ENCODE measurements at regions not wholly inside any gene's neighbourhood (a gene's known extent, or its start where the extent isn't known, plus 50 kb on each side); places are given as distances from the start of the nearest gene placed in this dataset.

DNA sequence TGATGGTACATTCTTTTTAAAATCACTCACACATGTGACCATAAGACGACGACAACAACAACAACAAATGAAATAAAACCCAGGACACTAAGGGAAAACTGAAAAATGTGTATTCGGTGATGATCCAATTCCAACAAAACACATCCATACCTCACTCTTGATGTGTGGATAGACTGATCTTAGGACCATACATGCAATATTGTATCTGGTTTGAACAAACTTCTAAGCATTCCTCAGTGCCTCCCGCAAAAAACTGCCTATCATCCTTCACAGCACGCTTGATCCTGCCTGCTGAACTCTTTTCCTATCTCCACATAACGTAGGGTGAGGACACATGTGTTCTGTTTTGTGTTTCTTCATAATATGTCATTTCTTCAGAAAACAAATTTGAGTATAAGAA lies 415.2 kb downstream of the KCTD12 start:
- dilution Hi-C loops (cut with MboI; ENCODE audit: extremely low pct_ligation_motif_present, low sequenced_read_pairs): no loop called here
- no peak overlapping the region for H3K4me3 ChIP-seq (replicated peaks in 1 of 3; ENCODE audit: insufficient read depth in 1 of 3, low read depth in 1 of 3, low read length in 3 of 3)
- H3K9ac ChIP-seq (replicated peaks; ENCODE audit: extremely low read depth, insufficient read depth, low read length): no peak overlapping the region
- intact Hi-C loops (cut with micrococcal nuclease): loop anchor here (5.0 to 10.0 kb wide), 4 partner anchors 249 to 504 kb away; partner anchors contain the start of gene KCTD12
- H3K9me3 ChIP-seq (replicated peaks; ENCODE audit: control insufficient read depth, insufficient read depth, low read length): no peaks in the 10 kb centered on the region
- H2AFZ ChIP-seq (ENCODE audit: low read depth, low read length): no peak overlapping the region
- POLR2A ChIA-PET: no interaction called here
- DNase-seq (ENCODE audit: low read depth, low spot score) (no peak), FAIRE-seq (no peak)
- BruUV-seq (replicated peaks): no TSS peak
- H3K79me2 ChIP-seq (ENCODE audit: control insufficient read depth, insufficient read depth, low read length): no peaks in the 10 kb centered on the region
- H3K27me3 ChIP-seq (ENCODE audit: control insufficient read depth in 2 of 2, insufficient read depth in 2 of 2, low read length in 2 of 2): peaks cover 2% of the 10 kb centered on the region in 2 experiments
- no peaks in the 10 kb centered on the region for H3K9me1 ChIP-seq (replicated peaks; ENCODE audit: control insufficient read depth, extremely low read depth, insufficient read depth, low read length)
- H3K4me2 ChIP-seq (ENCODE audit: insufficient read depth, low read length): no peak overlapping the region
- H3K4me1 ChIP-seq (ENCODE audit: control insufficient read depth, extremely low read depth, insufficient read depth, low read length): no peaks in the 10 kb centered on the region
- H3K36me3 ChIP-seq (ENCODE audit: control insufficient read depth in 2 of 2, extremely low read depth in 1 of 2, insufficient read depth in 2 of 2, low read length in 2 of 2): no peaks in the 10 kb centered on the region
- no peak for TF ChIP-seq MAX (IDR thresholded peaks at IDR 0.05; ENCODE audit: insufficient read depth, insufficient read length)
- no peak for TF ChIP-seq POLR2AphosphoS5 (IDR thresholded peaks at IDR 0.05; ENCODE audit: insufficient read depth, low read depth, low read length)
- TF ChIP-seq JUN (IDR thresholded peaks at IDR 0.05; ENCODE audit: borderline replicate concordance, insufficient read depth, insufficient read length, low read depth): no peak
- no peak for TF ChIP-seq FOS (IDR thresholded peaks at IDR 0.05; ENCODE audit: borderline replicate concordance, insufficient read depth, low read length)
- no peak for TF ChIP-seq POLR2A (IDR thresholded peaks at IDR 0.05; ENCODE audit: low read depth, low read length)
- no peak for TF ChIP-seq GATA2 (IDR thresholded peaks at IDR 0.05; ENCODE audit: insufficient read depth, insufficient read length, low read depth, low read length)
- TF ChIP-seq MYC (IDR thresholded peaks at IDR 0.05; ENCODE audit: low read depth, low read length): no peak
- TF ChIP-seq EZH2 (IDR thresholded peaks at IDR 0.05; ENCODE audit: borderline replicate concordance, low read depth, low read length, severe bottlenecking): no peak
- H3K27ac ChIP-seq (ENCODE audit: insufficient read depth, low read depth, low read length): no peak overlapping the region
- no peaks in the 10 kb centered on the region for H4K20me1 ChIP-seq (replicated peaks; ENCODE audit: control insufficient read depth, extremely low read depth, insufficient read depth, low read length)
- CTCF ChIA-PET: interaction anchor here (1.5 to 8.2 kb wide), 5 partner anchors 9 to 784 kb away, joined by 5 to 76 read pairs (median 9); partner anchors contain the start of gene KCTD12

- Histone ChIP-seq H2AFZ (ENCODE audit: low read depth, low read length) (no peak overlapping the region), H3K79me2 (ENCODE audit: control insufficient read depth, insufficient read depth, low read length) (no peaks in the 10 kb centered on the region), H3K9me1 (replicated peaks; ENCODE audit: control insufficient read depth, extremely low read depth, insufficient read depth, low read length) (no peaks in the 10 kb centered on the region), H3K4me3 (replicated peaks in 1 of 3; ENCODE audit: insufficient read depth in 1 of 3, low read depth in 1 of 3, low read length in 3 of 3) (no peak overlapping the region), H3K9ac (replicated peaks; ENCODE audit: extremely low read depth, insufficient read depth, low read length) (no peak overlapping the region), H4K20me1 (replicated peaks; ENCODE audit: control insufficient read depth, extremely low read depth, insufficient read depth, low read length) (no peaks in the 10 kb centered on the region), H3K36me3 (ENCODE audit: control insufficient read depth in 2 of 2, extremely low read depth in 1 of 2, insufficient read depth in 2 of 2, low read length in 2 of 2) (no peaks in the 10 kb centered on the region), H3K4me1 (ENCODE audit: control insufficient read depth, extremely low read depth, insufficient read depth, low read length) (no peaks in the 10 kb centered on the region), H3K27me3 (ENCODE audit: control insufficient read depth in 2 of 2, insufficient read depth in 2 of 2, low read length in 2 of 2) (peaks cover 0 to 2% of the 10 kb centered on the region in 2 experiments), H3K27ac (ENCODE audit: insufficient read depth, low read depth, low read length) (no peak overlapping the region), H3K4me2 (ENCODE audit: insufficient read depth, low read length) (no peak overlapping the region), H3K9me3 (replicated peaks; ENCODE audit: control insufficient read depth, insufficient read depth, low read length) (no peaks in the 10 kb centered on the region)
- FAIRE-seq (no peak), DNase-seq (ENCODE audit: low read depth, low spot score) (no peak)
- TF ChIP-seq GATA2 (IDR thresholded peaks at IDR 0.05; ENCODE audit: insufficient read depth, insufficient read length, low read depth, low read length) (no peak), POLR2AphosphoS5 (IDR thresholded peaks at IDR 0.05; ENCODE audit: insufficient read depth, low read depth, low read length) (no peak), MAX (IDR thresholded peaks at IDR 0.05; ENCODE audit: insufficient read depth, insufficient read length) (no peak), POLR2A (IDR thresholded peaks at IDR 0.05; ENCODE audit: low read depth, low read length) (no peak), EZH2 (IDR thresholded peaks at IDR 0.05; ENCODE audit: borderline replicate concordance, low read depth, low read length, severe bottlenecking) (no peak), JUN (IDR thresholded peaks at IDR 0.05; ENCODE audit: borderline replicate concordance, insufficient read depth, insufficient read length, low read depth) (no peak), MYC (IDR thresholded peaks at IDR 0.05; ENCODE audit: low read depth, low read length) (no peak)
- TF ChIP-seq, protein P1, sequence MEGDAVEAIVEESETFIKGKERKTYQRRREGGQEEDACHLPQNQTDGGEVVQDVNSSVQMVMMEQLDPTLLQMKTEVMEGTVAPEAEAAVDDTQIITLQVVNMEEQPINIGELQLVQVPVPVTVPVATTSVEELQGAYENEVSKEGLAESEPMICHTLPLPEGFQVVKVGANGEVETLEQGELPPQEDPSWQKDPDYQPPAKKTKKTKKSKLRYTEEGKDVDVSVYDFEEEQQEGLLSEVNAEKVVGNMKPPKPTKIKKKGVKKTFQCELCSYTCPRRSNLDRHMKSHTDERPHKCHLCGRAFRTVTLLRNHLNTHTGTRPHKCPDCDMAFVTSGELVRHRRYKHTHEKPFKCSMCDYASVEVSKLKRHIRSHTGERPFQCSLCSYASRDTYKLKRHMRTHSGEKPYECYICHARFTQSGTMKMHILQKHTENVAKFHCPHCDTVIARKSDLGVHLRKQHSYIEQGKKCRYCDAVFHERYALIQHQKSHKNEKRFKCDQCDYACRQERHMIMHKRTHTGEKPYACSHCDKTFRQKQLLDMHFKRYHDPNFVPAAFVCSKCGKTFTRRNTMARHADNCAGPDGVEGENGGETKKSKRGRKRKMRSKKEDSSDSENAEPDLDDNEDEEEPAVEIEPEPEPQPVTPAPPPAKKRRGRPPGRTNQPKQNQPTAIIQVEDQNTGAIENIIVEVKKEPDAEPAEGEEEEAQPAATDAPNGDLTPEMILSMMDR (IDR thresholded peaks at IDR 0.05; ENCODE audit: extremely low read depth in 1 of 2, insufficient read depth in 1 of 2, low read depth in 1 of 2, low read length in 2 of 2): no peak
- dilution Hi-C loops (cut with MboI; ENCODE audit: extremely low pct_ligation_motif_present, low sequenced_read_pairs) (no loop called here), intact Hi-C loops (cut with micrococcal nuclease) (no loop called here)
- ChIA-PET POLR2A (no interaction called here), CTCF (interaction anchor here (1.3 kb wide), 1 partner anchor 8 kb away, joined by 3 read pairs; no protein-coding TSS in a partner anchor)
- BruUV-seq (replicated peaks): no TSS peak
Measured at GRCh38 chr13:76466043-76466442, 420.2 kb downstream of the KCTD12 start.

Data from endothelial cell of umbilical vein (primary cell).